Ishikawa (cell line): ENCODE measurements at regions not wholly inside any gene's neighbourhood (a gene's known extent, or its start where the extent isn't known, plus 50 kb on each side); places are given as distances from the start of the nearest gene placed in this dataset.

Source experiments
- FOXM1 ChIP-seq: IDR thresholded peaks from 2 replicates; pipeline ENCODE4 v1.6.1; 2012; ENCODE audit warnings: low read depth, borderline replicate concordance
- MAX ChIP-seq: IDR thresholded peaks from 2 replicates; pipeline ENCODE4 v1.6.1; 2012
- RAD21 ChIP-seq: IDR thresholded peaks from 2 replicates; pipeline ENCODE4 v1.6.1; 2012; ENCODE audit warnings: low read depth
- TEAD4 ChIP-seq: IDR thresholded peaks from 2 replicates; pipeline ENCODE4 v1.6.1; 2012
- ZBTB7A ChIP-seq: IDR thresholded peaks from 2 replicates; pipeline ENCODE4 v1.6.1; 2012; ENCODE audit warnings: low read depth

GRCh38 chr3:118772547-118773011, 262.1 kb downstream of the IGSF11 start:
- TF ChIP-seq TEAD4 (no peak), RAD21 (no peak), MAX (no peak), ZBTB7A (no peak), FOXM1 (no peak)
